ENCODE measurements at regions not wholly inside any gene's neighbourhood (a gene's known extent, or its start where the extent isn't known, plus 50 kb on each side); places are given as distances from the start of the nearest gene placed in this dataset.

GRCh38 chr4:141576585-141577110, 59.7 kb upstream of the IL15 start:
- ChIA-PET POLR2A (no interaction called here), CTCF (no interaction called here)
- H3K27ac Mint-ChIP-seq: no peak overlapping the region
- H3K27me3 Mint-ChIP-seq (ENCODE audit: low read depth): no peaks in the 10 kb centered on the region
- no peaks in the 10 kb centered on the region for H3K36me3 Mint-ChIP-seq
- H3K9me3 Mint-ChIP-seq: peaks cover 3% of the 10 kb centered on the region; the same call in 1 of the 2 replicates
- no peak overlapping the region for H3K4me3 Mint-ChIP-seq
- TF ChIP-seq ZNF281 (CRISPR knock-in tag; IDR thresholded peaks at IDR 0.05): no peak
- no peaks in the 10 kb centered on the region for H3K4me1 Mint-ChIP-seq
- no peak for ATAC-seq
- DNase-seq (ENCODE audit: low spot score): no peak

GRCh38 chr4:141578451-141578850, 57.9 kb upstream of the IL15 start:
- Mint-ChIP-seq H3K9me3 (peaks cover 3% of the 10 kb centered on the region; the same call in 1 of the 2 replicates), H3K27ac (no peak overlapping the region), H3K4me3 (no peak overlapping the region), H3K4me1 (peaks cover 5% of the 10 kb centered on the region), H3K36me3 (no peaks in the 10 kb centered on the region), H3K27me3 (ENCODE audit: low read depth) (no peaks in the 10 kb centered on the region)
- DNase-seq (ENCODE audit: low spot score) (no peak), ATAC-seq (no peak)
- POLR2A ChIA-PET: no interaction called here
- CTCF ChIA-PET: no interaction called here
- TF ChIP-seq KAT7 (CRISPR knock-in tag; IDR thresholded peaks at IDR 0.05; ENCODE audit: borderline replicate concordance) (no peak), JAZF1 (CRISPR knock-in tag; IDR thresholded peaks at IDR 0.05) (no peak), MXD4 (CRISPR knock-in tag; IDR thresholded peaks at IDR 0.05; ENCODE audit: borderline replicate concordance) (no peak), ZNF138 (CRISPR knock-in tag; conservative IDR thresholded peaks at IDR 0.05) (no peak), GTF2I (CRISPR knock-in tag; conservative IDR thresholded peaks at IDR 0.05) (no peak), ZNF232 (CRISPR knock-in tag; IDR thresholded peaks at IDR 0.05) (no peak), E2F5 (CRISPR knock-in tag; IDR thresholded peaks at IDR 0.05) (no peak), NFE2L1 (CRISPR knock-in tag; IDR thresholded peaks at IDR 0.05) (no peak), PRRX2 (CRISPR knock-in tag; IDR thresholded peaks at IDR 0.05) (no peak), FOXJ3 (CRISPR knock-in tag; IDR thresholded peaks at IDR 0.05; ENCODE audit: borderline replicate concordance) (no peak), RELA (CRISPR knock-in tag; IDR thresholded peaks at IDR 0.05; ENCODE audit: borderline replicate concordance) (no peak), NR1H2 (CRISPR knock-in tag; IDR thresholded peaks at IDR 0.05) (no peak), ZNF317 (CRISPR knock-in tag; IDR thresholded peaks at IDR 0.05; ENCODE audit: borderline replicate concordance, low read depth) (no peak), ZNF281 (CRISPR knock-in tag; IDR thresholded peaks at IDR 0.05) (no peak), NFYB (CRISPR knock-in tag; conservative IDR thresholded peaks at IDR 0.05; ENCODE audit: low read depth) (no peak)
- TF ChIP-seq, protein P1, sequence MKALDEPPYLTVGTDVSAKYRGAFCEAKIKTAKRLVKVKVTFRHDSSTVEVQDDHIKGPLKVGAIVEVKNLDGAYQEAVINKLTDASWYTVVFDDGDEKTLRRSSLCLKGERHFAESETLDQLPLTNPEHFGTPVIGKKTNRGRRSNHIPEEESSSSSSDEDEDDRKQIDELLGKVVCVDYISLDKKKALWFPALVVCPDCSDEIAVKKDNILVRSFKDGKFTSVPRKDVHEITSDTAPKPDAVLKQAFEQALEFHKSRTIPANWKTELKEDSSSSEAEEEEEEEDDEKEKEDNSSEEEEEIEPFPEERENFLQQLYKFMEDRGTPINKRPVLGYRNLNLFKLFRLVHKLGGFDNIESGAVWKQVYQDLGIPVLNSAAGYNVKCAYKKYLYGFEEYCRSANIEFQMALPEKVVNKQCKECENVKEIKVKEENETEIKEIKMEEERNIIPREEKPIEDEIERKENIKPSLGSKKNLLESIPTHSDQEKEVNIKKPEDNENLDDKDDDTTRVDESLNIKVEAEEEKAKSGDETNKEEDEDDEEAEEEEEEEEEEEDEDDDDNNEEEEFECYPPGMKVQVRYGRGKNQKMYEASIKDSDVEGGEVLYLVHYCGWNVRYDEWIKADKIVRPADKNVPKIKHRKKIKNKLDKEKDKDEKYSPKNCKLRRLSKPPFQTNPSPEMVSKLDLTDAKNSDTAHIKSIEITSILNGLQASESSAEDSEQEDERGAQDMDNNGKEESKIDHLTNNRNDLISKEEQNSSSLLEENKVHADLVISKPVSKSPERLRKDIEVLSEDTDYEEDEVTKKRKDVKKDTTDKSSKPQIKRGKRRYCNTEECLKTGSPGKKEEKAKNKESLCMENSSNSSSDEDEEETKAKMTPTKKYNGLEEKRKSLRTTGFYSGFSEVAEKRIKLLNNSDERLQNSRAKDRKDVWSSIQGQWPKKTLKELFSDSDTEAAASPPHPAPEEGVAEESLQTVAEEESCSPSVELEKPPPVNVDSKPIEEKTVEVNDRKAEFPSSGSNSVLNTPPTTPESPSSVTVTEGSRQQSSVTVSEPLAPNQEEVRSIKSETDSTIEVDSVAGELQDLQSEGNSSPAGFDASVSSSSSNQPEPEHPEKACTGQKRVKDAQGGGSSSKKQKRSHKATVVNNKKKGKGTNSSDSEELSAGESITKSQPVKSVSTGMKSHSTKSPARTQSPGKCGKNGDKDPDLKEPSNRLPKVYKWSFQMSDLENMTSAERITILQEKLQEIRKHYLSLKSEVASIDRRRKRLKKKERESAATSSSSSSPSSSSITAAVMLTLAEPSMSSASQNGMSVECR (CRISPR knock-in tag; IDR thresholded peaks at IDR 0.05; ENCODE audit: borderline replicate concordance): no peak
- TF ChIP-seq, protein P2, sequence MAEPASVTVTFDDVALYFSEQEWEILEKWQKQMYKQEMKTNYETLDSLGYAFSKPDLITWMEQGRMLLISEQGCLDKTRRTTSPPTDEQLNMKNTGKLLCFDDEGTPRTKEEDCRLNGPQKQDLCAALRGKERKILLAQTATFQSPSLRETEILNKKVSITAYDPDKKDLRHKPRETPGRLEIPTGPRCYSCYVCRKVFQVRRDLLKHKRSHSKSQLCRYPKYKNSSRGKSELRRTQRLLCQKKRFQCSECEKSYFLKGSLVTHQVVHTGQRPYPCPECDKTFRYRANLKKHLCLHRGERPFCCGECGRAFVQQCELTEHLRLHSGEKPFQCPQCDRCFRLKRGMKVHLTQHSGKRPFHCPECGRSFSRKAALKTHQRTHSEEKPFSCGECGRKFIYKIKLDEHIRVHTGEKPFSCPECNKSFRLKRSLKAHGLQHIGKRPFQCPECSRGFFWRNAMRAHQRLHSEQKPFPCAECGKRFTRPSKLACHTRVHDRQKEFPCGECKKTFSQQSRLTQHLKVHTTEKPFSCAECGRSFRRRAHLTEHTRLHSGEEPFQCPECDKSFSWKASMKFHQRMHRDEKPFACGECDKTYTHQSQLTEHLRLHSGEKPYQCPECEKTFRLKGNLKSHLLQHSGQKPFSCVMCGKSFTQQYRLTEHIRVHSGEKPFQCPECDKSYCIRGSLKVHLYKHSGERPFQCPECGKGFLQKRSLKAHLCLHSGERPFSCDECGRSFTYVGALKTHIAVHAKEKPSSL (CRISPR knock-in tag; conservative IDR thresholded peaks at IDR 0.05): no peak
- TF ChIP-seq, protein P3, sequence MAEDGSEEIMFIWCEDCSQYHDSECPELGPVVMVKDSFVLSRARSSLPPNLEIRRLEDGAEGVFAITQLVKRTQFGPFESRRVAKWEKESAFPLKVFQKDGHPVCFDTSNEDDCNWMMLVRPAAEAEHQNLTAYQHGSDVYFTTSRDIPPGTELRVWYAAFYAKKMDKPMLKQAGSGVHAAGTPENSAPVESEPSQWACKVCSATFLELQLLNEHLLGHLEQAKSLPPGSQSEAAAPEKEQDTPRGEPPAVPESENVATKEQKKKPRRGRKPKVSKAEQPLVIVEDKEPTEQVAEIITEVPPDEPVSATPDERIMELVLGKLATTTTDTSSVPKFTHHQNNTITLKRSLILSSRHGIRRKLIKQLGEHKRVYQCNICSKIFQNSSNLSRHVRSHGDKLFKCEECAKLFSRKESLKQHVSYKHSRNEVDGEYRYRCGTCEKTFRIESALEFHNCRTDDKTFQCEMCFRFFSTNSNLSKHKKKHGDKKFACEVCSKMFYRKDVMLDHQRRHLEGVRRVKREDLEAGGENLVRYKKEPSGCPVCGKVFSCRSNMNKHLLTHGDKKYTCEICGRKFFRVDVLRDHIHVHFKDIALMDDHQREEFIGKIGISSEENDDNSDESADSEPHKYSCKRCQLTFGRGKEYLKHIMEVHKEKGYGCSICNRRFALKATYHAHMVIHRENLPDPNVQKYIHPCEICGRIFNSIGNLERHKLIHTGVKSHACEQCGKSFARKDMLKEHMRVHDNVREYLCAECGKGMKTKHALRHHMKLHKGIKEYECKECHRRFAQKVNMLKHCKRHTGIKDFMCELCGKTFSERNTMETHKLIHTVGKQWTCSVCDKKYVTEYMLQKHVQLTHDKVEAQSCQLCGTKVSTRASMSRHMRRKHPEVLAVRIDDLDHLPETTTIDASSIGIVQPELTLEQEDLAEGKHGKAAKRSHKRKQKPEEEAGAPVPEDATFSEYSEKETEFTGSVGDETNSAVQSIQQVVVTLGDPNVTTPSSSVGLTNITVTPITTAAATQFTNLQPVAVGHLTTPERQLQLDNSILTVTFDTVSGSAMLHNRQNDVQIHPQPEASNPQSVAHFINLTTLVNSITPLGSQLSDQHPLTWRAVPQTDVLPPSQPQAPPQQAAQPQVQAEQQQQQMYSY (CRISPR knock-in tag; IDR thresholded peaks at IDR 0.05): no peak

All from WTC11 (cell line).